GM18861 (cell line): ENCODE measurements at regions not wholly inside any gene's neighbourhood (a gene's known extent, or its start where the extent isn't known, plus 50 kb on each side); places are given as distances from the start of the nearest gene placed in this dataset.
"Not testable (repeated sequence)": the region's sequence is repeated elsewhere in the genome, so short reads cannot be mapped to it uniquely, and the experiment has no call there.

ENCODE experiments used
- ATAC-seq: cut with Tn5 transposase; IDR thresholded peaks from one replicate; pipeline ENCODE4 v1.9.1; 2021; ENCODE audit not compliant: unreplicated experiment

- not testable (repeated sequence) for ATAC-seq
Observed at GRCh38 chr16:60605652-60606051, 1430.6 kb downstream of the CDH8 start.

- ATAC-seq = no peak
Observed at GRCh38 chr16:60605176-60605575, 1431.1 kb downstream of the CDH8 start.

GRCh38 chr16:60586493-60586892, 1449.7 kb downstream of the CDH8 start:
- no peak for ATAC-seq

GRCh38 chr16:60582528-60582927, 1453.7 kb downstream of the CDH8 start:
- no peak for ATAC-seq

- ATAC-seq = no peak
Observed at GRCh38 chr16:60566901-60567300, 1469.3 kb downstream of the CDH8 start.

- ATAC-seq = no peak
Observed at GRCh38 chr16:60564588-60564987, 1471.7 kb downstream of the CDH8 start.

GRCh38 chr16:60563166-60563565, 1473.1 kb downstream of the CDH8 start:
- no peak for ATAC-seq

- ATAC-seq = no peak
Observed at GRCh38 chr16:60558936-60559335, 1477.3 kb downstream of the CDH8 start.

GRCh38 chr16:60553090-60553757, 1483.0 kb downstream of the CDH8 start:
- ATAC-seq = no peak

GRCh38 chr16:60541535-60541934, 1494.7 kb downstream of the CDH8 start:
- no peak for ATAC-seq

GRCh38 chr16:60510941-60511340, 1525.3 kb downstream of the CDH8 start:
- ATAC-seq = no peak

- no peak for ATAC-seq
Observed at GRCh38 chr16:60510208-60510607, 1526.0 kb downstream of the CDH8 start.

- ATAC-seq = no peak
Observed at GRCh38 chr16:60491273-60491672, 1545.0 kb downstream of the CDH8 start.

- ATAC-seq = no peak
Observed at GRCh38 chr16:60485872-60486489, 1550.3 kb downstream of the CDH8 start.

- ATAC-seq = no peak
Observed at GRCh38 chr16:60484901-60485300, 1551.3 kb downstream of the CDH8 start.

- no peak for ATAC-seq
Observed at GRCh38 chr16:60481591-60481990, 1554.6 kb downstream of the CDH8 start.

- no peak for ATAC-seq
Observed at GRCh38 chr16:60478810-60479209, 1557.4 kb downstream of the CDH8 start.

GRCh38 chr16:60463986-60464385, 1572.3 kb downstream of the CDH8 start:
- ATAC-seq = no peak

GRCh38 chr16:60459463-60459862, 1576.8 kb downstream of the CDH8 start:
- ATAC-seq = no peak

- no peak for ATAC-seq
Observed at GRCh38 chr16:60458255-60458654, 1578.0 kb downstream of the CDH8 start.

GRCh38 chr16:60452646-60453045, 1583.6 kb downstream of the CDH8 start:
- no peak for ATAC-seq

- ATAC-seq = no peak
Observed at GRCh38 chr16:60438894-60439293, 1597.3 kb downstream of the CDH8 start.

GRCh38 chr16:60432472-60432871, 1603.8 kb downstream of the CDH8 start:
- ATAC-seq = no peak
